NCI-H524 (cell line): ENCODE measurements at regions not wholly inside any gene's neighbourhood (a gene's known extent, or its start where the extent isn't known, plus 50 kb on each side); places are given as distances from the start of the nearest gene placed in this dataset.
A peak's percentile ranks its signal among the peaks of the same experiment; 100 is the strongest.

Experiments used
- DNase-seq, 2 experiments: peaks; one replicate each; lab custom pipeline; 2025; lab: John Stamatoyannopoulos, UW

DNA sequence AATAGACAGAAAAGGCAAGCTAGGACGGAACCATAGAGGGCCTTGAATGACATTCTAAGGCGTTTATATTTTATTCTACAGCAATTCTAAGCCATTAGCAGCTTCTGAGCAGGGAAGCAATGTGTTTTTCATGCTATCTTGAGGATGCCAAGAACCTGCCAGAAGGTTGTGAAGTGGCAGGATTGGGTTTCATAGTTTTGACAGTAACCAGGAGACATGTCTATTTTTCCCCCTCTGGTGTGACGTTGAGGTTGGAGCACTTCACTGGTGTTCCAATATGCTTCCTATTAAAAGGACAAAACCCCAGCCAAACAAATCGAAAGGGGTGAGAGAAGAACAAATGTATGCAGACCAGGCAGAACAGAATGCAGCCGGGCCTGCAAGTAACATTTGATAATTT, 148.2 kb downstream of the SPATA19 start:
- peak in 1 of 2 experiments; percentile 29 for DNase-seq

DNA sequence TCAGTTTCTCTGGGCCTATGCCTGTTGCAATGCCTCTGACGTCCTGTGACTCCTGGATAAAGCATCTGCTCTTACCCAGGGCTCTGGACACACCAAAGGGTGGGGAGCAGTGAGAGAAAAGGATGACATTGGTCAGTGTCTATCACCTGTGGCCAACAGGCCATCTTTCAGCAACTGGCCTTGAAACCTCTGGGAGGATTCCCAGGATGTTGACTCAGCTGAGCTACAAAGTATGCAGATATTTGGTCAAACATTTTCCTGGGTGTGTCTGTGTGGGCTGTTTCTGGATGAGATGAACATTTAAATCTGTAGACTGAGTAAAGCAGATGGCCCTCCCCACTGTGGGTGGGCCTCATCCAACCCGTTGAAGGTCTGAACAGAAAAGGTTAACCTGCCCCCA, 149.9 kb downstream of the SPATA19 start:
- no peak for DNase-seq

DNA sequence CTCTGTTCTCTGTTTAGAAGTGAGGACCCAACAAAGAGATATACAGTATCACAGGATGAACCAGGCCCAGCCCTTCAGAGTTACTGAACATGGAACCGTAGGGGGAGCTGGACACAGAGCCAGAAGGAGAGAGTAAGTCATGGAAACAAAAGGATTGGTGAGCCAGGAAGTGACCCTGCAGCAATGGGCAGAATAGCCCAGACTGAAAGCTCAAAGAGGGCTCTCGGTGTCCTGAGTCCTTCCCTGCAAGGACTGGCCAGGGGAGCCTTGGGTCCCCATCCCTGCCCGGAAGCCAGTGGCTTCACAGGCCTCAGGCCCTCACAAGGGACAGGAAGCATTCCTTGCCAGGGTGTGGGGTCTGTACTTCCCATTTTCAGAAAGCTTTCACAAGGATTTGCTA, 150.6 kb downstream of the SPATA19 start:
- DNase-seq: no peak

GRCh38 chr11:133693110-133693509, 152.2 kb downstream of the SPATA19 start:
- no peak for DNase-seq

DNA sequence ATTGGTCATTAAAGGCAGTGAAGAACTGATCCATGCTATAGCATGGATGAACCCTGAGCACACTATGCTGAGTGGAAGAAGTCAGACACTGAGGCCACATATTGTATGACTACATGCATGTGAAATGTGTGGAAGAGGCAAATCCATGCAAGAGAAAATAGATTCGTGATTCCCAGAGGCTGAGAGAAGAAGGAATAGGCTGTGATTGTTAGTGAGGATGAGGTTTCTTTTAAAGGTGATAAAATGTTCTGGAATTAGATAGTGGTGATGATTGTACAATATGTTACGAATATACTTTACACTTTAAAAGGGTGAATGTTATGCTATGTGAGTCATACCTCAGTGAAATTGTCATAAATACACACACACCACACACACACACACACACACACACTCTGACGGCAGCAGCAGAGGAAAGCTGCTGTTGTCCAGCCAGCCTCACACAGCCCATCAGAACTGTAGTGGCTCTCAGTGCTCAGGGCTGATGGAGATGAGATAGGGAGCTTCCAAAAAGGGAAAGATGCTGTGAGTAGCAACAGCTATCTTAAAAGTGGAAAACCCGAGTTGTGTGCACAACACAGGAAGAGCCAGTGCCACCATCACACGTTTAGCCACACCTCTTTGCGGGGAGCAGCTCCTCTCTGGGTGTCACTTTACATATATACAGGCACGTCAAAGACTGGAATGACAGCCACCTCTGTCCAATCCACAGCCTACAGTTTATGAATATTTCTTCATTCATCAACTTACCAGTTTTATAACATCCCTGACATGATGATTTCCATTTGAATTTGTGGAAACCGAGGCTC, 153.0 kb downstream of the SPATA19 start:
- no peak for DNase-seq

- DNase-seq: no peak
Observed at GRCh38 chr11:133687781-133688180, 155.5 kb upstream of the OPCML start.

- DNase-seq: peak; percentile 85 to 96
Observed at GRCh38 chr11:133681901-133682300, 149.6 kb upstream of the OPCML start.

DNA sequence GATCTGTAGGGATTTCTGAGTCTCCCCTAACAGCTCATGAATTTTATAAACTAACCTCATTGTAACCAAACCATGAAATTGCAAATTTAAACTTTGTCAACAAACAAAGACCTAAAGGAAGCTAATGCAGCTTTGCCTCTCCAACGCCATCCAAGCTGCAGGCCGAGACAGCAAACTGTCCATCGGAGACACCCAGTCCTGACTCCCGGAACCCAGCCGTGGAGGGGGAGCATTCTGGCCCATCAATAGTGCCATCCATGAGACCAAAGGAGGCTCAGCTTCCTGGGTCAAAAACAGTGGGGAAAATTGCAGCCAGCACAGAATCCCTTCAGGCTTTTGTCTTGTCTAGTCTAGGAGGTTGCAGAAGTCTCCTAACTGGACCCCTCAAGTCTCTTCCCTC, 147.6 kb upstream of the OPCML start:
- no peak for DNase-seq

- peak; percentile 74 to 93 for DNase-seq
Observed at GRCh38 chr11:133678191-133678590, 145.9 kb upstream of the OPCML start.

- peak in 1 of 2 experiments; percentile 17 for DNase-seq
Observed at GRCh38 chr11:133677387-133677786, 145.1 kb upstream of the OPCML start.

- DNase-seq: no peak
Observed at GRCh38 chr11:133676265-133676664, 144.0 kb upstream of the OPCML start.

DNA sequence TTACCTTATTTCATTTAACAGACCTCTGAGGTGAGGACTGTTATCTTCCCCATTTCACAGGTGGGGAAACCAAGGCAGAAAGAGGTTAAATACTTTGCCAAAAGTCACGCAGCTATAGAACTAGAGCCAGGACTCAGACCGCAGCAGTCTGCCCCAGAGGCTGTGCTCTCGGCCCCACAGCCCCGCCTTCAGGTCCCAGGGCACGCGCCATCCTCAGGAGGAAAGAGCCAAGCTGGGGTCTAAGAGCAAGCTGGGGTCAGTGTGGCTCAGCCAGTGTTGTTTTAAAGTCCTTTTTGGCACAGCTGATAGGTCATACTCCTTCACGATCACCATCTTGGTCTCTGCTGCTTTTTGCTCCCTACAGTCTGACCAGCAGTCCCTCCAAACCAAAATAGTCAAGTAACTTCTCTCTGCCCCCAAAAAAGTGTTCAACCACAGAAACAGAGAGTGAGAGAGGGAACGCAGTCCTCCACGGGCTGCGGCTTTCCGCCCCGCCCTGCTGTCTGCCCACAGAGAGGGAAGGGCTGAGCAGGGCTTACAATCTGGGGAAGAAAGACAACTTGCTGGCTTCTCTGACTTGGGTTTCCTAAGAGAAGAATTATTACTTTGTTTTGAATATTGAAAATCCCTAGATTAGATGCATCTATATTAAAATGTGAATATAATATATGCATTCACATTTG, 137.2 kb upstream of the OPCML start:
- no peak for DNase-seq

GRCh38 chr11:133663135-133663985, 131.1 kb upstream of the OPCML start:
- no peak for DNase-seq

DNA sequence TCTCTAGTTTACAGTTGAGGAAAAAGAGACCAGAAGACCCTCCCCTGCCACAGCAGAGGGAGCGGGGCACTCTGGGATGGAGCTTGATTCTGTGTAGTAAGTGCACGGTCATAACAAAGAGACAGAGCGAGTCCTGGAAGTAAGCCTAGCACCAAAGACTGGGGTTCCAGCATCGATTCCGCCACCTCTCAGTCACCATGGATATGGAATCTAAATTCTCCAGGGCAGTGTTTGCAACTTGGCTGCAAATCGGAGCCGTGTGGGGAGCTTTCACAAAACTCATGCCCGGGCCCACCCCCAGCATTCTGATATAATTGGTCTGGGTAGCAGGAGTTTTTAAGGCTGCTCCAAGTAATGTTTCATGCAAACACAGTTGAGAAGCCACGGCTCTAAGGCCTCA, 129.5 kb upstream of the OPCML start:
- DNase-seq: no peak

DNA sequence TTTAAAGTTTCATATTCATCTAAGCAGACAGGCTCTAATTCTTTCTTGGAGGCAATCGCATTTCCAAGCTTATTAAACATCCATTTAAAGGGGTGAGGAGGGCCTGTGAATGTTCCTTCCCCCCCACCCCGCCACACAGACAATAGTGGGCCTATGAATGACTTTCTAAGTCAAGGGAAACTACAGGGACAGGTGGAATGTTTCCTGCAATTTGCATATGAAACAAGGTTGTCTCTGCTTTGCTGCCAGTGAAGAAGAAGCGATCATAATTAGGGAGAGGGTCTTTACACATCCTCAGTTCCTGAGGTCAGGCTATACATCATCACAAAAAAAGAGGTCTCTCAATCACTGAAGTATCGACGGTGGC, 127.9 kb upstream of the OPCML start:
- DNase-seq: no peak

DNA sequence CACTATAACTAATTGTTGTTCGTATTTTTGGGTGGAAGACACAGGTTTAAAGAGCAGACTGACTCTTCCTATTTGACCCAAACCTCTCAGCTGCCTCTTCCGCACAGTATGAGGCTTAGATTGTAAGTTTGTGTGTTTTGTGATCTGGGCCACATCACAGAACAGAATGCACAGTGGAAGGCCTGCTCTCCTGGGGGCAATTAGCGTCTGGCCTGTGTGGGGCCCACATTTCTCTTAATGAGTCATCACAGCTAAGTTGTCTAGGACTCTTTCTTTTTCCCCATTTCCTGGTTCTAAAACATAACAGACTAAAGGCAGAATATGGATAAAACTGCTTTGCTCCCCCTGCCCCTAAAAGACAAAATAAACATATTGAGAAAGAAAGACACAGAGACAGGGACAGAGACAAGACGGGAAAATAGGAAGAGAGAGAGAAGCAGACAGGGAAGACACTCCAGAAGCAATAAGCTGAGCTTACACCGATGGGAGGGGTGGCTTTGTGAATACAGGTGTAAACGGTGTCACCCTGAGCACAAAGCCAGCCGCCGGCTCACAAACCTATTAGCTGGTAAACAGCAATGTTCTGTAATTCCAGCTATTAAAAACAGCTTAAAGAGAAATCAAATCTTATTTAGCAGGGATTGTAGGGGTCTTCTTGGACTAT, 127.4 kb upstream of the OPCML start:
- no peak for DNase-seq

- no peak for DNase-seq
Observed at GRCh38 chr11:133657054-133657453, 124.8 kb upstream of the OPCML start.

DNA sequence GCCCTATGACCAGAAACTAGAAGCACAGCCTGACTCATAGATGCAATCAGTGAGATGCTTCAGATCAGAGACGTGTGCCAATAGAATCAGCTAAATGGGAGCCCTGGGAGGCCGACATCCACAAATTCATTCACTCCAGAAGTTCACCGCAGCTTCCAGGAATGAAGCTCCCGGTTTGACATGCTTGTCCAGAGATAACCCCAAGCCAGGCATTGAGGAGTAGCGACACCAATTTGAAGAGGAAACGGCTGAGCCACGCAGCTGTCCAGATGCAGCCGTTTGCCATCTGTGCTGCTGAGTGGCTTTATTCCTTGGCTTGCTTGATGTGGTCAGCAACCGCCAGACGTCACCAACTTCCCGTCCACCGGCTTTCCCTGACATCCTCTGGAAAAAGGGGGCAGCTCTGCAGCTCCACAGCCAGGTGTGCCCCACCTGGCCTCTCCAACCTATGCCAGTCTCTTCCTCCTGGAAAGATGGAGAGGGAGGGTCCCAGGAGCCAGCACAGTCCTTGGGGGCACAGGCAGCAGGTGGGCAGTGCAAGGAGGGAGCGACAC, 123.9 kb upstream of the OPCML start:
- peak; percentile 29 to 75 for DNase-seq

GRCh38 chr11:133654630-133655212, 122.4 kb upstream of the OPCML start:
- DNase-seq: peak in 1 of 2 experiments; percentile 48

DNA sequence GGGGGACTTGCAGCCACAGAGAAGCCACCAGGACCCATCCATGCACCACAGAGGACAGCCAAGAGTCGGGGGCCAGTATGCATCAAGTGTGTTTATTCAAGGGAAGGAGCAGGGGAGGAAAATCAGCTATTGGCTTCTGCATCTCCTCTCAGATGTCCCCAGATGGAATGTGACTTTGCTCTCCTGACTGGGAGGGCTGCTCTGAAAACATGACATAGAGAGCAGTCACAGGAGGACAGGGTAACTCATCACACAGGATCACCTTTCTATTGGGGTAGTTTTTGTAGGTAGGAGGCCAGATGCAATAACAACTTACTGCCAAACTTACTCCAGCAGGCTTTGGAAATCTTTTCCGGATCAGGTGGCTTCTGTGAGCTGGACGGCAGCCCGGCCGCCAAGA, 121.0 kb upstream of the OPCML start:
- DNase-seq: no peak

- DNase-seq: no peak
Observed at GRCh38 chr11:133650082-133650481, 117.8 kb upstream of the OPCML start.
